Dermis microvascular lymphatic vessel endothelial cell (primary cell): ENCODE measurements at regions not wholly inside any gene's neighbourhood (a gene's known extent, or its start where the extent isn't known, plus 50 kb on each side); places are given as distances from the start of the nearest gene placed in this dataset.
A peak's percentile ranks its signal among the peaks of the same experiment; 100 is the strongest.

Source experiments
- DNase-seq, 2 donors: peaks; one replicate each; pipeline versions ENCODE4 v3.0.0 to v3.0.0-alpha.2; 2010; ENCODE audit warnings: low read depth in 2 of 2

GRCh38 chr4:146998157-146998556 lies 52.5 kb upstream of the TTC29 start:
- DNase-seq: no peak

- DNase-seq: no peak
These were observed 58.5 kb upstream of the TTC29 start for GRCh38 chr4:147003956-147004809.

GRCh38 chr4:147006229-147006628 lies 60.6 kb upstream of the TTC29 start:
- DNase-seq: no peak

GRCh38 chr4:147009875-147010274 lies 64.2 kb upstream of the TTC29 start:
- DNase-seq: no peak

- DNase-seq: no peak
These were observed 65.7 kb upstream of the TTC29 start for GRCh38 chr4:147011411-147011810.

GRCh38 chr4:147012059-147012707 lies 66.5 kb upstream of the TTC29 start:
- no peak for DNase-seq

GRCh38 chr4:147014946-147015345 lies 69.3 kb upstream of the TTC29 start:
- no peak for DNase-seq

GRCh38 chr4:147015491-147015890 lies 69.8 kb upstream of the TTC29 start:
- DNase-seq: no peak

- DNase-seq: no peak
These were observed 71.4 kb upstream of the TTC29 start for GRCh38 chr4:147017081-147017480.

- DNase-seq: peak; percentile 43 to 67
These were observed 73.4 kb upstream of the TTC29 start for GRCh38 chr4:147019091-147019490.

- DNase-seq: no peak
These were observed 74.8 kb upstream of the TTC29 start for GRCh38 chr4:147020456-147020855.

- no peak for DNase-seq
These were observed 79.4 kb upstream of the TTC29 start for GRCh38 chr4:147025042-147025441.

GRCh38 chr4:147029296-147029695 lies 83.6 kb upstream of the TTC29 start:
- DNase-seq: no peak

GRCh38 chr4:147034372-147034771 lies 88.7 kb upstream of the TTC29 start:
- no peak for DNase-seq

GRCh38 chr4:147037069-147037468 lies 91.4 kb upstream of the TTC29 start:
- DNase-seq: no peak

- DNase-seq: no peak
These were observed 94.4 kb upstream of the TTC29 start for GRCh38 chr4:147039976-147040575.

GRCh38 chr4:147040874-147041273 lies 95.2 kb upstream of the TTC29 start:
- no peak for DNase-seq

- no peak for DNase-seq
These were observed 95.7 kb upstream of the TTC29 start for GRCh38 chr4:147041376-147041775.

GRCh38 chr4:147042046-147042445 lies 96.4 kb upstream of the TTC29 start:
- no peak for DNase-seq

GRCh38 chr4:147044241-147044640 lies 98.6 kb upstream of the TTC29 start:
- no peak for DNase-seq

GRCh38 chr4:147049946-147050345 lies 104.3 kb upstream of the TTC29 start:
- DNase-seq: no peak

- no peak for DNase-seq
These were observed 104.7 kb upstream of the TTC29 start for GRCh38 chr4:147050356-147050765.

- DNase-seq: peak in 1 of 2 donors; percentile 18
These were observed 106.7 kb upstream of the TTC29 start for GRCh38 chr4:147052361-147052760.
